ENCODE measurements at regions not wholly inside any gene's neighbourhood (a gene's known extent, or its start where the extent isn't known, plus 50 kb on each side); places are given as distances from the start of the nearest gene placed in this dataset.

DNA sequence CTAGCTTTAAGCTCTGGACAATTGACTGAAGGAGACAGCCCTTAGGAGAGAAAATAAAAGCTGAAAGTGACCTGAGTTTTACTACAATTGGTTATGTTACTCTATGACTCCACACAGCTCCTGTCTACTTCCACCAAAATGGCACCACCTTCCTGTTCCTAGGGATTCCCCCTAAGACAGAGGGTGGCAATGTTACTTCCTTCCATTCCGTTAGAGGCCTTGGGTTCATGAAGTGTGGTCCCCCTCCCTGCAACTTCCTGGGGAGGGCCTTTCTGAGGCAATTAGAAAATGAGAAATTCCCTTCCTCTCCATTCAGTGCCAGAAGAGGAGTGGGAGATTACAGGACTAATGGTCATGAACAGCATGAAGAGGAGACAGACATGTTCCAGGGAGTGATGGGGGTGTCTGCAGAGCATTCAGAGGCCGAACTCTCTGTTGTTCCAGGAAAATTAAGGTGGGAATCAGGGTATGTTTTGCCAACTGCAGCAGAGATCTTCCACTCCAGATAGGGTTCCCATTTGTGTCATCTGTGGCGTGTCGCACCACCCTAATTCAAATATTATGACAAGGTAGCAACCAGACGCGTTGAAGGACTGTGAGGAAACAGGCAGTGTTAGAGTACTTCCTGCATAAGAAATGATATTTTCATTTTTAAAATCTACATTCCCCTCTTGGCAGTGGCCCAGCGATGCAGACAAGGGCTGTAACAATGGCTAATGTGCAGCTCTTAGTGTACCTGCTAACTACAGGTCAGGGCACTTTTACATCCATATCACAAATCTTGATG is 53.1 kb upstream of the TRIM67 start:
- no peak for DNase-seq

DNA sequence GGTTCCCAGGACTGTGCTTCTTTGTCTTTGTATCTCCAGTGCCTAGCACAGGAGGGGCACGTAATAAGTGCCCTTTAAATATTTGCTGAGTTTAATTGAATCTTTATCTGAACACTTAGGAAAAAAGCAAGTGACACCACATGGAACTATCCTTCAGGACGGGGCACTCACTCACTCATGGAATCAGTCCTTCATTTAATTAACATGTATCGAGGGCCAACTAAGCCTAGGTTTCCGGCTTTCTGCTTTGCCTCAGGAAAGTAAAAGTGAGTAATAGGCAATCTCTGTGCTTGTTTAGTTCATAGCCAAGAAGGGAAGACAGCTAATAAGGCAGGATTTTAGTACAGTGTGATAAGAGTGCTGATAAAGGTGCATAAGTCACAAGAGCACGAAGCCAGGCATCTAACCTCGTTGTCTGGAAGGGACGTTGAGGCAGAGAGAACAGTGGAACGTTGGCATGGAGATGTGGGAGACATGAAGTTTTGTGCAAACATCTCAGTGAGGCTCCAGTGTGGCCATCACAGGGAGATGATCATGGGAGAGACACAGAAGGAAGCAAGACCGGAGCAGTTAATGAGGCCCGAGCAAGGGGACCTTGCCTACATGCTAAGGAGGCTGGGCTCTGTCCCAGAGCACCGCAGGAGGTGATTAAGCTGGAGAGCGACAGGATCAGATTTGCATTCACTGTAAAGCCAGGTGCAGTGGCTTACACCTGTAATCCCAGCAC is 54.1 kb upstream of the TRIM67 start:
- DNase-seq, result no peak

DNA sequence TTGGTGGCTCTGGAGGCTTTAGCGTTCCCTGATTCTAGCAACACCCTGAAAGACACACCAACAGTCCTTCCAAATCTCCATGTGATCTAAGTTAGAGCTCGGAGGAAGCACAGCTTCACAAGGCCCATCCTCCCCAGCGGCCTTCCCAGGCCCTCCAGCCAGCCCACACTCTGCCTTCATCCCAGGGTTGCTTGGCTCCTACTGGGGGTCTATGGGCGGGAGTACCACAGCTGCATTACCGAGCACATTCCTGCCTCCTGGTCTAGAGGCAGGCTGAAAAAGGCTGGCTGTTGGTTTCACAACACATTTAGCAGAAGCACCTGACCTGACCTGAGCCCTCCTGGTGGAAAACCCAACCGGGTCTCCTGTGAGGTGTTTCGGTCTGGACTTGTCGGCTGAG is 54.7 kb upstream of the TRIM67 start:
- no peak for DNase-seq

DNA sequence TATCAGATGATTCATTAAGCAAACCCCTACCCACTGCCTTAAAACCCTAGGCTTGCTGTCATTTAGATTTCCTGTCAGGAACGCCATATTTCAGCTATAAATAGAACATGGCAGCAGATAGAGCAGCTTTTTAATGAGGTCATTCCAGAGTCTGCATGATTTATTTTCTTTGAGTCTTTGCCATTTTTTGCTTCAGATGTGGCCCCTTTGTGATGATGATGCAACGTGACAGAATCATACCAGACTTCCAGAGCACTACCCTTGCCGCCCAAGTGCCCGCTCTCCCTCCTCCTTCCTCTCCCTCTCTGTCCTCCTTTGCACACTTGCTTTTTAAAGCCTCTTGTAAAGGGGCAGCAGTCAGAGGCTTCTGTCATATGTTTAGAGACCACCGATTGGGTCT is 55.5 kb upstream of the TRIM67 start:
- peak; percentile 89 for DNase-seq

DNA sequence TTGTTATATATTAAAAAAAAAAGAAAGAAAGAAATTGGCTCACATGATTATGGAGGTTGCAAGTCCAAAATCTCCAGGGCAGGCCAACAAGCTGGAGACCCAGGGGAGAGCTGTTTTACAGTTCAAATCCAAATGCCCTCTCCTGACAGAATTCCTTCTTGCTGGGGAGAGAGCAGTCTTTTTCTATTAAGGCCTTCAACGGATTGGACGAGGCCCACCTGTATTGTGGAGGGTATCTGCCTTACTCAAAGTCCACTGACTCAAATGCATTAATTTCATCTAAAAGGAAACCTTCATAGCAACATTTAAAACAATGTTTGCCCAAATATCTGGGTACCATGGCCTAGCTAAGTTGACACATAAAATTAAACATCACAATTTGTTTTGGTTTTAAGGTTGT is 56.9 kb upstream of the TRIM67 start:
- no peak for DNase-seq

DNA sequence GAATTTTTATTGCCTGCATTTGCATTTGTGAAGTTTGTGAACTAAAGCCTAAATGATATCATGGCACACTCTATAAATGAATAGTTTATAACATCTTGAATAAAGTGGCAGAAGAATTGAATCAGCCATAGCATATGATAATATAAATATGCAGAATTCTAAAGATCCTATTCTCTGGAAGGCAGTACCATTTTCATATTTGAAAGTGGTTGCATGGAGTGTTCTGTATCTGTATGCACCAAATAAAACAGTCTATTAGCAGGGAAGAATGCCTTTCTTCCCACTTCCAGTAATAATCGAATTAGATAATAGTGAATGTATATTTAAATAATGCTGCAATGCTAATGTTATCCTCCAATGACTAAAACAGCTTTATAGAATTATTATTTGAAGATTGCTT is 57.9 kb upstream of the TRIM67 start:
- DNase-seq, result no peak

DNA sequence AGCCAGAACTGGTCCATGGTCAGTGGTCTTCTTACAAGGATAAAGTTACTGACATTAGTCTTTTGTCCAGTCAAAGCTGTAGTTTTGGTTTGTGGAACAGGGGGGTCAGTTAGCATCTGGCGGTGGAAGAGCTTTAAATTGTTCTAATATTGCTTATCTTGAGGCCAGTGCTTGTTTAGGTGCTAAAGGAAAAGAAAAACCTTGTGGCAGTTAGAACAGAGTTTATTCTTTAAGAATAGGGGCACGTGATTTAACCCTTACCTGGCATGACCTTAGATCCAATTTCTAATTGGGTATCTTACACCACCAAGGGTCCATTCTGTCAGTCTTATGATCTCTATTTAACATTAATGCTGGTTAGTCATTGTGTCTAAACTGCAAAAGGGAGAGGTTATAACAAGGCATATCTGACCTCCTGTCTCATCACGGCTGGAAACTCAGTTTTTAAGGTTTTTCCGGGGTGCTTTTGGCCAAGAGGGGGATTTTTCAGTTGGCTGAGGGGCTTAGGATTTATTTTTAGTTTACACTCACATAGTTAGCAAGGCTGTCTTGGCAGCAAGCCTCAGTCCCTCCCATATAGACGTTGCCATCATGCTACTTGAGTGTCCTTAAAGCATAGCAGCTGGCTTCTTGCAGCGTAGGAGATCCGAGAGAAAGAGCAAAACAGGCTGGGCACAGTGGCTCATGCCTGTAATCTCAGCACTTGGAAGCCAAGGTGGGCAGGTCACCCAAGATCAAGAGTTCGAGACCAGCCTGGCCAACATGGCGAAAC is 60.1 kb upstream of the FAM89A start:
- no peak for DNase-seq

DNA sequence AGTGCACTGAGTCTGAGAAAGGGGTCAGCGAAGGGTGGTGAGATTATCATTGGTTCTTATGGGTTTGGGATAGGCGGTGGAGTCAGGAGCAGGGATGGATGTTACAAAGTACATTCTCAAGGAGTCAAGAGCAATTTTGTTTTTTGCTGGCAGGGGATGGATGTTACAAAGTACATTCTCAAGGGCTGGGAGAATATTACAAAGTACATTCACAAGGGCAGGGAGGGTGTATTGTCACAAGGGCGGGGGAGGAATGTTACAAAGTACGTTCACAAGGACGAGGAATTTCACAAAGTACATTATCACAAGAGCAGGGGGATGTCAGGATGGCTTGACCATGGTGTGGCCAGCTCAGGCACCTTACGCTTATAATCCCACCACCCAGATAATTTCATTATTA is 59.3 kb upstream of the FAM89A start:
- DNase-seq, result no peak

DNA sequence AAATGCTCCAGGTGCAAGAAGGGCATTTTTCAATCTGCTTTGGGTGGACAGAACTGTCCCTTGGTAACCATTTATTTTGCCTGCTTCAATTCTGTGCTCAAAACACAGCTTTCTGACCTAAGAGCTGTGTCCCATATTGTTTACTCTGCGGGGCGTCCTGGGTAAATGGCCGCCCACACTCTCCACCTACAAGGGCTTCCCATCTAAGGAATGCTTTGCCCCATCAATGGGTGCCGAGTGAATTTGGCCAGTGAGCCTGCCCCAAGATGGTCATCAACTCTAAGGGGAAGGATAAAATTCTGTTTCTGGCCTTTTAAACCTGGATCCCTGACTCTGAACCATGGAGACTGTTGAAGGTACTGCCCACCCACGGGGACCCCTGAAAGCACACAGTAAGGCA is 55.5 kb upstream of the FAM89A start:
- DNase-seq, result no peak

DNA sequence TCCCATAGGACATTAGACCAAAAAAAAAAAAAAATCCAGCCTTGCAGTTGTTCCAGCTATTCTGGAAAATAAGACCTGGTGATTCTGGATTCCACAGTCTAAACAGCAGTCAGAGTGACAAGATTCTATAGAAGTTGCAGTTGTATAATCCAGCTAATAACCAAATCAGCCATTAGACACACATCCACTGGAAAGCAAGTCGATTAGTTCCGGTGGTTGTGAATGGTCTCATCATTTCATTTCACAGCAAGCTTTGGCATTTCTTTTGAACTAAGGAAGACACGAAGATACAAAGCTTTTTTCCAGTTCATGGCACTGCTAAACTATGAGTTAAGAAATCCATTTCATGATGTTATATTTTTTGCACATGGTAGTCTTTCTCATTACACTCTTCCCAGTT is 54.4 kb upstream of the FAM89A start:
- no peak for DNase-seq

DNA sequence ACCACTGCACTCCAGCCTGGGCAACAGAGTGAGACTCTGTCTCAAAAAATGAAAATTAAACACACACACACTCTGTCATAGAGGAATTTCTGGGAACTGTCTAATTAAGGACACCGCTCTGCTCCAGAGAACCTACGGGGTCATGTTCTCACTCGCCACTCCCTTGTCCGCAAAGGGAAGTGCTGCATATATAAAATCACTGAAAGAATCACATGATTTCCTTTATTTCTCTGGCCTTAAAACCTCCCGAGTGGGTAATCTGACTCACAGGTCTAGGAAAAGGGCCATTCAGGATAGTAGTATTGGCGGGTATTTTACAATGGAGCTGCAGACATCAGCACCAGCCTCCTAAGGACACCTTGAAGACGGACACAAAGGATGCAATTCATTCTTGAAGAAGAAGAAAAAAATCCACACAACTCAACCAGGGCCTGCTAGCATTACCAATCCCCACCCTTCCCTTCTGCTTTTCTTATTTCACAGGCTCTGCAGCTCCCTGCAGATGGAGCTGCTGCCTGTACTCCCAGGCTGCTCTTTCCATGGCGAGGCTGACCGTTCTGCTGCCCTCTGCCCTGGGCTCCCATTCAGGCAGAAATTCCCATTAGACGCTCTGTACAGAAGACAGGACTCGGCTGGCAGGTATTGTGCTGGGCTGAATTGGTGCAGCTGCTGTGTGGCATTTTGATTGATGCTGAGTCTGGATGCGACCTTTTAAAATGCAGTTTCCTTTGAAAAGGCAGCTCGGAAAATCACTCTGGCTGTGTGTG is 53.3 kb upstream of the FAM89A start:
- no peak for DNase-seq

DNA sequence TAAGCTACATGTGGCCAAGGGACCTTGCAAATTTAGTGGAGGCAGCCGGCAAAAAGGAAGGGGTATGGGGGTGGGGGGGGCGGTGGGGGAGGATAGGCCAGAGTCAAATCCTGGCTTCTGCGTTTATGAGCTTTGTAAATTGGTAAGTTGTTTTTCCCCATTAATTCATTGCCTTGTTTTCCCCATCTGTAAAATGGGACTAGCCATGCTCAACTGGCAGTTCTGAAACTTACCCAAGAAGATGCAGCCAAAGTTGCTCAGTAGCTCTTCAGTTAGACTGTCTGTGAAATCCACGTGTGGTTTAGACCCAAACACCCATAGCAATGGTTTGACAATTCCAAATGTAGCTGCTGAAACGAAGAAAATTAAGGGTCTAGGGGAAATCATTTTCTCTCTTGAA is 52.3 kb upstream of the FAM89A start:
- no peak for DNase-seq

DNA sequence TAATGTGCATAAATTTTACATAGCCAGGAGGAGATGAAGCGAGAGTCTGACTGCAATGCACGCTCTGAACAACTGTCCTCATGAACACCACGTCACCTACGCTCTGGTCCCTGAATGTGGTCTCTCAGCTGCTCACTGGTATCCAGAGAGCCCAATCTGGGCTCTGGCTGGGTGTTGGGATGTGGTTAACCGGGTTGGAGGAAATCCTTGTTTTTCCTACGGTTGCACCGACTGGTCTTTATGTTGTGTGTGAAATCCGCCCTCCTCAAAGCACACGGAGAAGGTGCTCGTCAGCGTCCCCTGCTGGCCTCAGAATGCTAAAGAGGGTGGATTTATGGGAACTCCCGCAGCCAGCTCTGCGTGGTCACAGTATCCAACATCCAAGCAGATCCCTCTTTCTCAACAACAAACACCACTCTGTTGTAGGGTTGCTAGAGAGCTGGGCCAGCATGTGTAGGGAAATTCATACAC is 51.8 kb upstream of the FAM89A start:
- DNase-seq, result peak; percentile 11

DNA sequence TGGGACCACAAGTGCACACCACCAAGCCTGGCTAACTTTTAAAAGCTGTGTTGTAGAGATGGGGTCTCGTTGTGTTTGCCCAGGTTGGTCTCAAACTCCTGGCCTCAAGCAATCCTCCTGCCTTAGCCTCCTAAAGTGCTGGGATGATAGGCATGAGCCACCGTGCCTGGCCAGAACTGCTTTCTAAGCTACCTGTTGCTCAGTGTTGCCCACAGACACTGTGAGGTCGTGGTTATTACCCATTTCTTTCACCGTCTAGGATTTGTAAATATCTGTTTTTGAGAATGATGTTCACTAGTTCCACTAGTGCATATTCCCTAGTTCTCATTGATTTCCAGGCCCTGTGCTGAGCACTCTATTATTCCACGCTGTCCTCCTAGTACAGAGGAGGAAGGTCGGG is 51.4 kb upstream of the FAM89A start:
- no peak for DNase-seq
